HL-60 (cell line): ENCODE measurements at regions not wholly inside any gene's neighbourhood (a gene's known extent, or its start where the extent isn't known, plus 50 kb on each side); places are given as distances from the start of the nearest gene placed in this dataset.

ENCODE experiments used
- POLR2AphosphoS5 ChIP-seq: IDR thresholded peaks from 2 replicates; pipeline ENCODE4 v1.6.1; 2012; ENCODE audit warnings: low read depth
- TF ChIP-seq, protein P1 (sequence below): IDR thresholded peaks from one replicate; pipeline ENCODE4 v1.5.1; 2011; ENCODE audit warnings: low read length, control low read depth, inconsistent platforms; ENCODE audit not compliant: insufficient read depth

GRCh38 chr15:77742127-77742526 is 109.4 kb upstream of the LINGO1 start:
- TF ChIP-seq, protein P1, sequence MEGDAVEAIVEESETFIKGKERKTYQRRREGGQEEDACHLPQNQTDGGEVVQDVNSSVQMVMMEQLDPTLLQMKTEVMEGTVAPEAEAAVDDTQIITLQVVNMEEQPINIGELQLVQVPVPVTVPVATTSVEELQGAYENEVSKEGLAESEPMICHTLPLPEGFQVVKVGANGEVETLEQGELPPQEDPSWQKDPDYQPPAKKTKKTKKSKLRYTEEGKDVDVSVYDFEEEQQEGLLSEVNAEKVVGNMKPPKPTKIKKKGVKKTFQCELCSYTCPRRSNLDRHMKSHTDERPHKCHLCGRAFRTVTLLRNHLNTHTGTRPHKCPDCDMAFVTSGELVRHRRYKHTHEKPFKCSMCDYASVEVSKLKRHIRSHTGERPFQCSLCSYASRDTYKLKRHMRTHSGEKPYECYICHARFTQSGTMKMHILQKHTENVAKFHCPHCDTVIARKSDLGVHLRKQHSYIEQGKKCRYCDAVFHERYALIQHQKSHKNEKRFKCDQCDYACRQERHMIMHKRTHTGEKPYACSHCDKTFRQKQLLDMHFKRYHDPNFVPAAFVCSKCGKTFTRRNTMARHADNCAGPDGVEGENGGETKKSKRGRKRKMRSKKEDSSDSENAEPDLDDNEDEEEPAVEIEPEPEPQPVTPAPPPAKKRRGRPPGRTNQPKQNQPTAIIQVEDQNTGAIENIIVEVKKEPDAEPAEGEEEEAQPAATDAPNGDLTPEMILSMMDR: no peak
- TF ChIP-seq POLR2AphosphoS5: no peak
